HL-60 (cell line): ENCODE measurements at regions not wholly inside any gene's neighbourhood (a gene's known extent, or its start where the extent isn't known, plus 50 kb on each side); places are given as distances from the start of the nearest gene placed in this dataset.

Experiments
- DNase-seq, 2 experiments: peaks; one replicate each; pipeline ENCODE4 v3.0.0-alpha.2; 2010 to 2020; ENCODE audit warnings: low read depth in 1 of 2, low spot score in 1 of 2
- H3K27ac ChIP-seq: fragments of 250-450 bp; sonication (Bioruptor Pico); replicated peaks from 2 replicates; pipeline ENCODE4 v1.5.1; 2020; ENCODE audit warnings: mild to moderate bottlenecking, moderate library complexity
- H3K27me3 ChIP-seq: fragments of 250-450 bp; sonication (Bioruptor Pico); 2 replicates; pipeline ENCODE4 v1.5.1; 2021; ENCODE audit warnings: mild to moderate bottlenecking, moderate library complexity; ENCODE audit not compliant: insufficient read depth, poor library complexity, severe bottlenecking
- H3K4me3 ChIP-seq: replicated peaks from 2 replicates; pipeline ENCODE4 v1.5.1; 2011; ENCODE audit warnings: mild to moderate bottlenecking, control low read depth, low read length; ENCODE audit not compliant: insufficient read depth
- CTCF ChIP-seq: IDR thresholded peaks from one replicate; pipeline ENCODE4 v1.5.1; 2011; ENCODE audit warnings: low read length, control low read depth, inconsistent platforms; ENCODE audit not compliant: insufficient read depth
- GABPA ChIP-seq: IDR thresholded peaks from 2 replicates; pipeline ENCODE4 v1.6.1; 2012; ENCODE audit warnings: low read depth
- POLR2AphosphoS5 ChIP-seq: IDR thresholded peaks from 2 replicates; pipeline ENCODE4 v1.6.1; 2012; ENCODE audit warnings: low read depth
- REST ChIP-seq: IDR thresholded peaks from 2 replicates; pipeline ENCODE4 v1.6.1; 2012; ENCODE audit warnings: low read depth; ENCODE audit not compliant: insufficient replicate concordance
- SPI1 ChIP-seq: IDR thresholded peaks from 2 replicates; pipeline ENCODE4 v1.6.1; 2012; ENCODE audit warnings: low read depth, mild to moderate bottlenecking, borderline replicate concordance

GRCh38 chr2:750628-751027 lies 73.4 kb upstream of the TMEM18 start:
- TF ChIP-seq CTCF (no peak), SPI1 (no peak), GABPA (no peak), POLR2AphosphoS5 (no peak), REST (no peak)
- H3K27me3 ChIP-seq = no peaks in the 10 kb centered on the region
- no peak overlapping the region for H3K27ac ChIP-seq
- no peak overlapping the region for H3K4me3 ChIP-seq
- DNase-seq = no peak

- Histone ChIP-seq H3K4me3 (no peak overlapping the region), H3K27me3 (no peaks in the 10 kb centered on the region), H3K27ac (no peak overlapping the region)
- DNase-seq = no peak
- TF ChIP-seq REST (no peak), POLR2AphosphoS5 (no peak), CTCF (no peak), GABPA (no peak), SPI1 (no peak)
Observed at GRCh38 chr2:747762-748351, 70.7 kb upstream of the TMEM18 start.

GRCh38 chr2:746697-747096 lies 69.5 kb upstream of the TMEM18 start:
- H3K27ac ChIP-seq = no peak overlapping the region
- no peak for TF ChIP-seq REST
- no peak for TF ChIP-seq GABPA
- no peak for TF ChIP-seq CTCF
- no peak for TF ChIP-seq POLR2AphosphoS5
- TF ChIP-seq SPI1 = no peak
- H3K4me3 ChIP-seq = no peak overlapping the region
- no peaks in the 10 kb centered on the region for H3K27me3 ChIP-seq
- DNase-seq = no peak
